Vagina (tissue), 2 donors: ENCODE measurements at regions not wholly inside any gene's neighbourhood (a gene's known extent, or its start where the extent isn't known, plus 50 kb on each side); places are given as distances from the start of the nearest gene placed in this dataset.

Experiments used
- CTCF ChIP-seq, 3 experiments: fragments of 450-650 bp in 2 of 3; fragments of 200-600 bp in 1 of 3; sonication (generic) in 1 of 3; IDR thresholded peaks; one replicate each; pipeline ENCODE4 v1.5.1; 2017 to 2019; ENCODE audit warnings: antibody characterized with exemption in 3 of 3, mild to moderate bottlenecking in 2 of 3, moderate library complexity in 2 of 3
- POLR2A ChIP-seq, 2 donors: fragments of 450-650 bp; IDR thresholded peaks; one replicate each; pipeline ENCODE4 v1.6.1; 2017; ENCODE audit warnings: antibody characterized with exemption in 2 of 2, mild to moderate bottlenecking in 2 of 2, moderate library complexity in 2 of 2

GRCh38 chr6:105886066-105886813 is 199.9 kb upstream of the PRDM1 start:
- TF ChIP-seq CTCF (IDR thresholded peaks at IDR 0.05) (no peak), POLR2A (IDR thresholded peaks at IDR 0.05) (no peak)
